SK-N-SH treated with all-trans-retinoic acid at 6 μM for 48 hours (cell line): ENCODE measurements at regions not wholly inside any gene's neighbourhood (a gene's known extent, or its start where the extent isn't known, plus 50 kb on each side); places are given as distances from the start of the nearest gene placed in this dataset.

Experiments
- ATAC-seq: fragments of 200-7000 bp; cut with Tn5 transposase; 3 replicates; pipeline ENCODE4 v1.9.1; 2020; ENCODE audit warnings: mild to moderate bottlenecking, moderate library complexity
- ARNTL ChIP-seq: fragments of 450-650 bp; formaldehyde crosslinking; IDR thresholded peaks from 2 replicates; pipeline ENCODE4 v1.5.0; 2020; ENCODE audit warnings: low read depth, mild to moderate bottlenecking, moderate library complexity, borderline replicate concordance
- BACH2 ChIP-seq: fragments of 250-450 bp; sonication (Bioruptor Pico); IDR thresholded peaks from 2 replicates; pipeline ENCODE4 v1.9.0; 2021; ENCODE audit warnings: mild to moderate bottlenecking, borderline replicate concordance
- CSDC2 ChIP-seq: fragments of 250-450 bp; sonication (Bioruptor Pico); IDR thresholded peaks from 2 replicates; pipeline ENCODE4 v1.5.0; 2020; ENCODE audit warnings: mild to moderate bottlenecking, moderate library complexity
- ESRRG ChIP-seq: fragments of 250-450 bp; sonication (Bioruptor Pico); IDR thresholded peaks from 2 replicates; pipeline ENCODE4 v1.6.1; 2021; ENCODE audit warnings: mild to moderate bottlenecking
- GLIS3 ChIP-seq: fragments of 250-450 bp; sonication (Bioruptor Pico); IDR thresholded peaks from 2 replicates; pipeline ENCODE4 v1.5.0; 2020; ENCODE audit warnings: mild to moderate bottlenecking, moderate library complexity
- ISL1 ChIP-seq: fragments of 250-450 bp; sonication (Bioruptor Pico); IDR thresholded peaks from 2 replicates; pipeline ENCODE4 v2.1.2; 2022; ENCODE audit warnings: mild to moderate bottlenecking, moderate library complexity
- OSR1 ChIP-seq: fragments of 250-450 bp; sonication (Bioruptor Pico); IDR thresholded peaks from 2 replicates; pipeline ENCODE4 v1.8.0; 2022; ENCODE audit warnings: moderate library complexity, mild to moderate bottlenecking, inconsistent platforms
- PATZ1 ChIP-seq: fragments of 250-450 bp; sonication (Bioruptor Pico); IDR thresholded peaks from 2 replicates; pipeline ENCODE4 v1.8.0; 2020; ENCODE audit warnings: mild to moderate bottlenecking, moderate library complexity, borderline replicate concordance
- POU6F1 ChIP-seq: fragments of 250-450 bp; sonication (Bioruptor Pico); IDR thresholded peaks from 2 replicates; pipeline ENCODE4 v1.8.0; 2021; ENCODE audit warnings: low read depth, mild to moderate bottlenecking, moderate library complexity, borderline replicate concordance
- PPARA ChIP-seq: fragments of 250-450 bp; sonication (Bioruptor Pico); IDR thresholded peaks from 2 replicates; pipeline ENCODE4 v1.5.0; 2020; ENCODE audit warnings: mild to moderate bottlenecking, borderline replicate concordance
- SNAI2 ChIP-seq: fragments of 250-450 bp; sonication (Bioruptor Pico); IDR thresholded peaks from 2 replicates; pipeline ENCODE4 v1.5.0; 2020; ENCODE audit warnings: mild to moderate bottlenecking, moderate library complexity
- TCF4 ChIP-seq: fragments of 250-450 bp; sonication (Bioruptor Pico); IDR thresholded peaks from 2 replicates; pipeline ENCODE4 v1.8.0; 2021; ENCODE audit warnings: mild to moderate bottlenecking, moderate library complexity, borderline replicate concordance
- TSHZ2 ChIP-seq: fragments of 250-450 bp; sonication (Bioruptor Pico); IDR thresholded peaks from 2 replicates; pipeline ENCODE4 v1.5.0; 2020; ENCODE audit warnings: mild to moderate bottlenecking, moderate library complexity
- ZC3H10 ChIP-seq: fragments of 250-450 bp; sonication (Bioruptor Pico); IDR thresholded peaks from 2 replicates; pipeline ENCODE4 v1.5.1; 2021; ENCODE audit warnings: mild to moderate bottlenecking, moderate library complexity
- ZFP3 ChIP-seq: fragments of 250-450 bp; sonication (Bioruptor Pico); IDR thresholded peaks from 2 replicates; pipeline ENCODE4 v1.5.0; 2020; ENCODE audit warnings: mild to moderate bottlenecking, moderate library complexity
- ZFP30 ChIP-seq: fragments of 450-650 bp; formaldehyde crosslinking; IDR thresholded peaks from 2 replicates; pipeline ENCODE4 v1.5.0; 2022; ENCODE audit warnings: mild to moderate bottlenecking, moderate library complexity
- ZNF565 ChIP-seq: fragments of 450-650 bp; formaldehyde crosslinking; conservative IDR thresholded peaks from 2 replicates; pipeline ENCODE4 v1.5.0; 2020; ENCODE audit warnings: low read depth, mild to moderate bottlenecking, moderate library complexity
- ZNF70 ChIP-seq: fragments of 450-650 bp; formaldehyde crosslinking; IDR thresholded peaks from 2 replicates; pipeline ENCODE4 v1.5.0; 2020; ENCODE audit warnings: mild to moderate bottlenecking, moderate library complexity
- ZNF8 ChIP-seq: fragments of 450-650 bp; formaldehyde crosslinking; IDR thresholded peaks from 2 replicates; pipeline ENCODE4 v1.5.0; 2020; ENCODE audit warnings: mild to moderate bottlenecking, moderate library complexity
- TF ChIP-seq, protein P1 (sequence below): fragments of 250-450 bp; sonication (Bioruptor Pico); IDR thresholded peaks from 2 replicates; pipeline ENCODE4 v1.5.1; 2021; ENCODE audit warnings: mild to moderate bottlenecking, moderate library complexity
- TF ChIP-seq, protein P2 (sequence below): fragments of 250-450 bp; sonication (Bioruptor Pico); IDR thresholded peaks from 2 replicates; pipeline ENCODE4 v1.5.1; 2020; ENCODE audit warnings: low read depth, mild to moderate bottlenecking, moderate library complexity

DNA sequence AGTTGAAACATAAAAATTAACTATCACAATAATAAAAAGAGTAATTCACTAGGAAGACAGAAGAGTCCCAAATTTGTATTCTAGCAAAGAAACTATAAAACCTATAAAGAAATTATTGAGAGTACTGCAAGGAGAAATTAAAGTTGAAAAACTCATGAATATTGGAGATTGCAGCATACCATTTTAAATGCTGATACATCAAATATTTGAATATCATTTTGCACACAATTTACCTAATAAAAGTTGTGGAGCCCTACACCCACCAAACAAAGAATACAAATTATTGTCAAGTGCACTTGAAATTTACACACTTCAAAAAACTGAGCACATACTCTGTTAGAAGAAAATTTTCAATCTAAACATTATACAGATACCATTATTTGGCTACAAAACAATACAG, 531.6 kb upstream of the SMIM21 start:
- ATAC-seq, result no peak
- TF ChIP-seq POU6F1, result no peak
- TF ChIP-seq PATZ1 (CRISPR knock-in tag), result no peak
- no peak for TF ChIP-seq CSDC2 (CRISPR knock-in tag)
- no peak for TF ChIP-seq ZNF8 (CRISPR knock-in tag)
- TF ChIP-seq ZC3H10 (CRISPR knock-in tag), result no peak
- TF ChIP-seq OSR1, result no peak
- no peak for TF ChIP-seq ISL1 (CRISPR knock-in tag)

DNA sequence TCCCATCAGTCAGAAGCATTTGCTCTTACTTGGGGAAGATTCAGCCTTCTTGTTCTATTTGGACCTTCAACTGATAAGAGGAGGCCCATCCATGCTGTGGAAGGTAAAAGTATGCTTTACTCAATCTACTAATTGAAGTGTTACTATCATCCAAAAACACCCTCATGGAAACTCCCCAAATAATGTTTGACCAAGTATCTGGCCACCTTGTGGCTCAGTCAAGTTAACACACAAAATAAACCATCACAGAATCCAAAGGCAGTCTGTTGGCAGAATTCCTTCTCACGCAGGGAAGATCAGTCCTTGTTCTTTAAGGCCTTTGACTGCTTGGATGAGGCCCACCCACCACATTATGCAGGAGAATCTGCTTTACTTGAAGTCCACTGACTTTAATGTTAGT, 531.2 kb upstream of the SMIM21 start:
- no peak for ATAC-seq
- no peak for TF ChIP-seq OSR1
- no peak for TF ChIP-seq PPARA (CRISPR knock-in tag)
- TF ChIP-seq ZNF565 (CRISPR knock-in tag), result no peak
- no peak for TF ChIP-seq ISL1 (CRISPR knock-in tag)
- no peak for TF ChIP-seq TSHZ2
- TF ChIP-seq ZFP30 (CRISPR knock-in tag), result no peak
- no peak for TF ChIP-seq GLIS3
- no peak for TF ChIP-seq CSDC2 (CRISPR knock-in tag)
- TF ChIP-seq BACH2 (CRISPR knock-in tag), result no peak
- no peak for TF ChIP-seq ZC3H10 (CRISPR knock-in tag)
- no peak for TF ChIP-seq ZNF70
- no peak for TF ChIP-seq SNAI2 (CRISPR knock-in tag)
- TF ChIP-seq ZFP3 (CRISPR knock-in tag), result no peak
- TF ChIP-seq ESRRG (CRISPR knock-in tag), result no peak
- TF ChIP-seq PATZ1 (CRISPR knock-in tag), result no peak
- TF ChIP-seq ARNTL (CRISPR knock-in tag), result no peak
- TF ChIP-seq POU6F1, result no peak
- no peak for TF ChIP-seq TCF4 (CRISPR knock-in tag)
- TF ChIP-seq, protein P1, sequence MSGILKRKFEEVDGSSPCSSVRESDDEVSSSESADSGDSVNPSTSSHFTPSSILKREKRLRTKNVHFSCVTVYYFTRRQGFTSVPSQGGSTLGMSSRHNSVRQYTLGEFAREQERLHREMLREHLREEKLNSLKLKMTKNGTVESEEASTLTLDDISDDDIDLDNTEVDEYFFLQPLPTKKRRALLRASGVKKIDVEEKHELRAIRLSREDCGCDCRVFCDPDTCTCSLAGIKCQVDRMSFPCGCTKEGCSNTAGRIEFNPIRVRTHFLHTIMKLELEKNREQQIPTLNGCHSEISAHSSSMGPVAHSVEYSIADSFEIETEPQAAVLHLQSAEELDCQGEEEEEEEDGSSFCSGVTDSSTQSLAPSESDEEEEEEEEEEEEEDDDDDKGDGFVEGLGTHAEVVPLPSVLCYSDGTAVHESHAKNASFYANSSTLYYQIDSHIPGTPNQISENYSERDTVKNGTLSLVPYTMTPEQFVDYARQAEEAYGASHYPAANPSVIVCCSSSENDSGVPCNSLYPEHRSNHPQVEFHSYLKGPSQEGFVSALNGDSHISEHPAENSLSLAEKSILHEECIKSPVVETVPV (CRISPR knock-in tag), result no peak
- TF ChIP-seq, protein P2, sequence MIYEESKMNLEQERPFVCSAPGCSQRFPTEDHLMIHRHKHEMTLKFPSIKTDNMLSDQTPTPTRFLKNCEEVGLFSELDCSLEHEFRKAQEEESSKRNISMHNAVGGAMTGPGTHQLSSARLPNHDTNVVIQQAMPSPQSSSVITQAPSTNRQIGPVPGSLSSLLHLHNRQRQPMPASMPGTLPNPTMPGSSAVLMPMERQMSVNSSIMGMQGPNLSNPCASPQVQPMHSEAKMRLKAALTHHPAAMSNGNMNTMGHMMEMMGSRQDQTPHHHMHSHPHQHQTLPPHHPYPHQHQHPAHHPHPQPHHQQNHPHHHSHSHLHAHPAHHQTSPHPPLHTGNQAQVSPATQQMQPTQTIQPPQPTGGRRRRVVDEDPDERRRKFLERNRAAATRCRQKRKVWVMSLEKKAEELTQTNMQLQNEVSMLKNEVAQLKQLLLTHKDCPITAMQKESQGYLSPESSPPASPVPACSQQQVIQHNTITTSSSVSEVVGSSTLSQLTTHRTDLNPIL (CRISPR knock-in tag), result no peak
